GM23338 (cell line): ENCODE measurements at regions not wholly inside any gene's neighbourhood (a gene's known extent, or its start where the extent isn't known, plus 50 kb on each side); places are given as distances from the start of the nearest gene placed in this dataset.

Source experiments
- ATAC-seq: fragments of 200-7000 bp; cut with Tn5 transposase; 3 replicates; pipeline ENCODE4 v1.9.1; 2020
- DNase-seq: peaks from one replicate; pipeline ENCODE4 v3.0.0-alpha.2; 2015; ENCODE audit warnings: low spot score
- H2AFZ ChIP-seq: fragments of 200-600 bp; sonication (generic); 2 replicates; pipeline ENCODE4 v1.8.0; 2016; ENCODE audit warnings: antibody characterized with exemption, mild to moderate bottlenecking, moderate library complexity
- H3F3A ChIP-seq: fragments of 200-600 bp; sonication (generic); replicated peaks from 2 replicates; pipeline ENCODE4 v1.8.0; 2017; ENCODE audit warnings: antibody characterized with exemption, mixed run types, low read depth
- H3K27ac ChIP-seq: fragments of 200-600 bp; sonication (generic); 2 replicates; pipeline ENCODE4 v1.6.1; 2016; ENCODE audit warnings: low read depth
- H3K27me3 ChIP-seq: fragments of 200-600 bp; sonication (generic); 2 replicates; pipeline ENCODE4 v1.8.0; 2016; ENCODE audit warnings: mild to moderate bottlenecking, mixed run types, moderate library complexity; ENCODE audit not compliant: insufficient read depth
- H3K36me3 ChIP-seq: fragments of 200-600 bp; sonication (generic); 2 replicates; pipeline ENCODE4 v1.8.0; 2016; ENCODE audit warnings: mild to moderate bottlenecking; ENCODE audit not compliant: insufficient read depth
- H3K4me1 ChIP-seq: fragments of 200-600 bp; sonication (generic); 2 replicates; pipeline ENCODE4 v1.8.0; 2016; ENCODE audit warnings: mild to moderate bottlenecking, moderate library complexity; ENCODE audit not compliant: insufficient read depth
- H3K4me2 ChIP-seq: fragments of 200-600 bp; sonication (generic); 2 replicates; pipeline ENCODE4 v1.7.1; 2017; ENCODE audit warnings: mixed run types
- H3K4me3 ChIP-seq: fragments of 200-600 bp; sonication (generic); 2 replicates; pipeline ENCODE4 v1.6.1; 2016; ENCODE audit warnings: mixed run types
- H3K79me2 ChIP-seq: fragments of 200-600 bp; sonication (generic); replicated peaks from 2 replicates; pipeline ENCODE4 v1.8.0; 2017; ENCODE audit warnings: mild to moderate bottlenecking; ENCODE audit not compliant: insufficient read depth
- H3K9me2 ChIP-seq: fragments of 200-600 bp; sonication (generic); 2 replicates; pipeline ENCODE4 v1.8.0; 2017; ENCODE audit not compliant: insufficient read depth
- H4K20me1 ChIP-seq: fragments of 200-600 bp; sonication (generic); replicated peaks from 2 replicates; pipeline ENCODE4 v1.8.0; 2017; ENCODE audit warnings: mild to moderate bottlenecking; ENCODE audit not compliant: insufficient read depth
- H3K27ac Mint-ChIP-seq: 2 replicates; pipeline ENCODE4 v1.8.0; 2020; ENCODE audit warnings: inconsistent platforms, mild to moderate bottlenecking, moderate library complexity, mixed read lengths
- H3K27me3 Mint-ChIP-seq: 3 replicates; pipeline ENCODE4 v1.8.0; 2022; ENCODE audit warnings: low read depth, mild to moderate bottlenecking, moderate library complexity, mixed read lengths, inconsistent platforms; ENCODE audit not compliant: insufficient read depth, poor library complexity
- H3K36me3 Mint-ChIP-seq: 3 replicates; pipeline ENCODE4 v1.8.0; 2021; ENCODE audit warnings: low read depth, mild to moderate bottlenecking, inconsistent platforms, moderate library complexity, mixed read lengths
- H3K4me1 Mint-ChIP-seq: 3 replicates; pipeline ENCODE4 v1.8.0; 2020; ENCODE audit warnings: mild to moderate bottlenecking, inconsistent platforms, mixed read lengths
- H3K4me3 Mint-ChIP-seq: 3 replicates; pipeline ENCODE4 v1.8.0; 2021; ENCODE audit warnings: moderate library complexity, mild to moderate bottlenecking, inconsistent platforms, mixed read lengths
- H3K9me3 Mint-ChIP-seq: 3 replicates; pipeline ENCODE4 v1.8.0; 2020; ENCODE audit warnings: moderate library complexity, mild to moderate bottlenecking, inconsistent platforms, mixed read lengths
- JUNB ChIP-seq: IDR thresholded peaks from one replicate; pipeline ENCODE4 v1.6.1; 2016; ENCODE audit warnings: antibody characterized with exemption; ENCODE audit not compliant: unreplicated experiment
- NANOG ChIP-seq: IDR thresholded peaks from 2 replicates; pipeline ENCODE4 v1.6.1; 2016; ENCODE audit warnings: antibody characterized with exemption, borderline replicate concordance
- POLR2AphosphoS5 ChIP-seq: IDR thresholded peaks from 2 replicates; pipeline ENCODE4 v1.6.1; 2016; ENCODE audit warnings: antibody characterized with exemption, low read depth
- ZNF331 ChIP-seq: fragments of 250-450 bp; sonication (Bioruptor Pico); IDR thresholded peaks from 2 replicates; pipeline ENCODE4 v1.5.0; 2020; ENCODE audit warnings: low read depth, mild to moderate bottlenecking, moderate library complexity
- TF ChIP-seq, protein P1 (sequence below): fragments of 250-450 bp; sonication (Bioruptor Pico); IDR thresholded peaks from 2 replicates; pipeline ENCODE4 v1.5.0; 2020; ENCODE audit warnings: mild to moderate bottlenecking, moderate library complexity
- TF ChIP-seq, protein P2 (sequence below), 2 experiments: fragments of 200-600 bp in 1 of 2; sonication (generic) in 1 of 2; conservative IDR thresholded peaks; 2 replicates each; pipeline versions ENCODE4 v1.5.1 to v1.6.1; 2016 to 2017; ENCODE audit warnings: antibody characterized with exemption in 2 of 2, low read depth in 2 of 2, mild to moderate bottlenecking in 2 of 2, moderate library complexity in 1 of 2
- TF ChIP-seq, protein P3 (sequence below): IDR thresholded peaks from one replicate; pipeline ENCODE4 v1.6.1; 2018; ENCODE audit warnings: antibody characterized with exemption; ENCODE audit not compliant: unreplicated experiment

DNA sequence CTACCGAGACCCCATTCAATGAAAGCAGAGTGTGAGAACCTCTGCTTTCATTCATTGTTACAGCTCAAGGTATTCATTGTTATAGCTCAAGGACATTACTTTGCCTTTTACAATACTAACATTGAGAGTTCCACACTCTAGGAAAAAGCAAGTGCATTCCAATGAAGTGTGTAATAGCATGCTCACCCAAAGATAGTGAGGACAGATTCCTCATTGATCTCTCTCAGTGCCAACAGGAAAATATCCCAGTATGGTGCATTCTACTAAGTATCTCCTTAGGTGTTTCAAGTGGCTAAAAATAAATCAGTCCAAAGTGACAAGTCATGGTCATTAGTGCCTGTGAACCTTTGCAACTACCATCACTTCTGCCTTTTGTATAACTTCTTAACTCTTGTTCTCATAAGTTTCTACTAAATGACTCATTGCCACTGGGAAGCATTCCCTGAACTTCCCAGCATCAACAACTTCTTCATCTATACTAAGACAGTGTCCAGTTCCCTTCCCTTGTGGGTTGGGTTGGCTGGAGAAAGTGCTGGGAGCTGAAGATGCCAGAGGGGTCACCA lies 140.7 kb upstream of the STXBP5 start:
- Mint-ChIP-seq H3K9me3 (peaks cover 10% of the 10 kb centered on the region), H3K4me1 (no peaks in the 10 kb centered on the region), H3K36me3 (peaks cover 2% of the 10 kb centered on the region; the same call in 1 of the 3 replicates), H3K27ac (no peak overlapping the region), H3K4me3 (no peak overlapping the region), H3K27me3 (peaks cover 2% of the 10 kb centered on the region)
- H3K79me2 ChIP-seq, result no peaks in the 10 kb centered on the region
- H3K4me2 ChIP-seq, result no peak overlapping the region
- H3K36me3 ChIP-seq, result no peaks in the 10 kb centered on the region; the same call in 1 of the 2 replicates
- no peaks in the 10 kb centered on the region for H3K4me1 ChIP-seq
- TF ChIP-seq, protein P1, sequence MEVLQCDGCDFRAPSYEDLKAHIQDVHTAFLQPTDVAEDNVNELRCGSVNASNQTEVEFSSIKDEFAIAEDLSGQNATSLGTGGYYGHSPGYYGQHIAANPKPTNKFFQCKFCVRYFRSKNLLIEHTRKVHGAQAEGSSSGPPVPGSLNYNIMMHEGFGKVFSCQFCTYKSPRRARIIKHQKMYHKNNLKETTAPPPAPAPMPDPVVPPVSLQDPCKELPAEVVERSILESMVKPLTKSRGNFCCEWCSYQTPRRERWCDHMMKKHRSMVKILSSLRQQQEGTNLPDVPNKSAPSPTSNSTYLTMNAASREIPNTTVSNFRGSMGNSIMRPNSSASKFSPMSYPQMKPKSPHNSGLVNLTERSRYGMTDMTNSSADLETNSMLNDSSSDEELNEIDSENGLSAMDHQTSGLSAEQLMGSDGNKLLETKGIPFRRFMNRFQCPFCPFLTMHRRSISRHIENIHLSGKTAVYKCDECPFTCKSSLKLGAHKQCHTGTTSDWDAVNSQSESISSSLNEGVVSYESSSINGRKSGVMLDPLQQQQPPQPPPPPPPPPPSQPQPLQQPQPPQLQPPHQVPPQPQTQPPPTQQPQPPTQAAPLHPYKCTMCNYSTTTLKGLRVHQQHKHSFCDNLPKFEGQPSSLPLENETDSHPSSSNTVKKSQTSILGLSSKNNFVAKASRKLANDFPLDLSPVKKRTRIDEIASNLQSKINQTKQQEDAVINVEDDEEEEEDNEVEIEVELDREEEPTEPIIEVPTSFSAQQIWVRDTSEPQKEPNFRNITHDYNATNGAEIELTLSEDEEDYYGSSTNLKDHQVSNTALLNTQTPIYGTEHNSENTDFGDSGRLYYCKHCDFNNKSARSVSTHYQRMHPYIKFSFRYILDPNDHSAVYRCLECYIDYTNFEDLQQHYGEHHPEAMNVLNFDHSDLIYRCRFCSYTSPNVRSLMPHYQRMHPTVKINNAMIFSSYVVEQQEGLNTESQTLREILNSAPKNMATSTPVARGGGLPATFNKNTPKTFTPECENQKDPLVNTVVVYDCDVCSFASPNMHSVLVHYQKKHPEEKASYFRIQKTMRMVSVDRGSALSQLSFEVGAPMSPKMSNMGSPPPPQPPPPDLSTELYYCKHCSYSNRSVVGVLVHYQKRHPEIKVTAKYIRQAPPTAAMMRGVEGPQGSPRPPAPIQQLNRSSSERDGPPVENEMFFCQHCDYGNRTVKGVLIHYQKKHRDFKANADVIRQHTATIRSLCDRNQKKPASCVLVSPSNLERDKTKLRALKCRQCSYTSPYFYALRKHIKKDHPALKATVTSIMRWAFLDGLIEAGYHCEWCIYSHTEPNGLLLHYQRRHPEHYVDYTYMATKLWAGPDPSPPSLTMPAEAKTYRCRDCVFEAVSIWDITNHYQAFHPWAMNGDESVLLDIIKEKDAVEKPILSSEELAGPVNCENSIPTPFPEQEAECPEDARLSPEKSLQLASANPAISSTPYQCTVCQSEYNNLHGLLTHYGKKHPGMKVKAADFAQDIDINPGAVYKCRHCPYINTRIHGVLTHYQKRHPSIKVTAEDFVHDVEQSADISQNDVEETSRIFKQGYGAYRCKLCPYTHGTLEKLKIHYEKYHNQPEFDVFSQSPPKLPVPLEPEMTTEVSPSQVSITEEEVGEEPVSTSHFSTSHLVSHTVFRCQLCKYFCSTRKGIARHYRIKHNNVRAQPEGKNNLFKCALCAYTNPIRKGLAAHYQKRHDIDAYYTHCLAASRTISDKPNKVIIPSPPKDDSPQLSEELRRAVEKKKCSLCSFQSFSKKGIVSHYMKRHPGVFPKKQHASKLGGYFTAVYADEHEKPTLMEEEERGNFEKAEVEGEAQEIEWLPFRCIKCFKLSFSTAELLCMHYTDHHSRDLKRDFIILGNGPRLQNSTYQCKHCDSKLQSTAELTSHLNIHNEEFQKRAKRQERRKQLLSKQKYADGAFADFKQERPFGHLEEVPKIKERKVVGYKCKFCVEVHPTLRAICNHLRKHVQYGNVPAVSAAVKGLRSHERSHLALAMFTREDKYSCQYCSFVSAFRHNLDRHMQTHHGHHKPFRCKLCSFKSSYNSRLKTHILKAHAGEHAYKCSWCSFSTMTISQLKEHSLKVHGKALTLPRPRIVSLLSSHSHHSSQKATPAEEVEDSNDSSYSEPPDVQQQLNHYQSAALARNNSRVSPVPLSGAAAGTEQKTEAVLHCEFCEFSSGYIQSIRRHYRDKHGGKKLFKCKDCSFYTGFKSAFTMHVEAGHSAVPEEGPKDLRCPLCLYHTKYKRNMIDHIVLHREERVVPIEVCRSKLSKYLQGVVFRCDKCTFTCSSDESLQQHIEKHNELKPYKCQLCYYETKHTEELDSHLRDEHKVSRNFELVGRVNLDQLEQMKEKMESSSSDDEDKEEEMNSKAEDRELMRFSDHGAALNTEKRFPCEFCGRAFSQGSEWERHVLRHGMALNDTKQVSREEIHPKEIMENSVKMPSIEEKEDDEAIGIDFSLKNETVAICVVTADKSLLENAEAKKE (CRISPR knock-in tag), result no peak
- TF ChIP-seq, protein P2, sequence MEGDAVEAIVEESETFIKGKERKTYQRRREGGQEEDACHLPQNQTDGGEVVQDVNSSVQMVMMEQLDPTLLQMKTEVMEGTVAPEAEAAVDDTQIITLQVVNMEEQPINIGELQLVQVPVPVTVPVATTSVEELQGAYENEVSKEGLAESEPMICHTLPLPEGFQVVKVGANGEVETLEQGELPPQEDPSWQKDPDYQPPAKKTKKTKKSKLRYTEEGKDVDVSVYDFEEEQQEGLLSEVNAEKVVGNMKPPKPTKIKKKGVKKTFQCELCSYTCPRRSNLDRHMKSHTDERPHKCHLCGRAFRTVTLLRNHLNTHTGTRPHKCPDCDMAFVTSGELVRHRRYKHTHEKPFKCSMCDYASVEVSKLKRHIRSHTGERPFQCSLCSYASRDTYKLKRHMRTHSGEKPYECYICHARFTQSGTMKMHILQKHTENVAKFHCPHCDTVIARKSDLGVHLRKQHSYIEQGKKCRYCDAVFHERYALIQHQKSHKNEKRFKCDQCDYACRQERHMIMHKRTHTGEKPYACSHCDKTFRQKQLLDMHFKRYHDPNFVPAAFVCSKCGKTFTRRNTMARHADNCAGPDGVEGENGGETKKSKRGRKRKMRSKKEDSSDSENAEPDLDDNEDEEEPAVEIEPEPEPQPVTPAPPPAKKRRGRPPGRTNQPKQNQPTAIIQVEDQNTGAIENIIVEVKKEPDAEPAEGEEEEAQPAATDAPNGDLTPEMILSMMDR (conservative IDR thresholded peaks at IDR 0.05; ENCODE audit: low read depth in 2 of 2), result no peak
- TF ChIP-seq POLR2AphosphoS5 (no peak), JUNB (no peak), ZNF331 (CRISPR knock-in tag) (no peak), NANOG (no peak)
- TF ChIP-seq, protein P3, sequence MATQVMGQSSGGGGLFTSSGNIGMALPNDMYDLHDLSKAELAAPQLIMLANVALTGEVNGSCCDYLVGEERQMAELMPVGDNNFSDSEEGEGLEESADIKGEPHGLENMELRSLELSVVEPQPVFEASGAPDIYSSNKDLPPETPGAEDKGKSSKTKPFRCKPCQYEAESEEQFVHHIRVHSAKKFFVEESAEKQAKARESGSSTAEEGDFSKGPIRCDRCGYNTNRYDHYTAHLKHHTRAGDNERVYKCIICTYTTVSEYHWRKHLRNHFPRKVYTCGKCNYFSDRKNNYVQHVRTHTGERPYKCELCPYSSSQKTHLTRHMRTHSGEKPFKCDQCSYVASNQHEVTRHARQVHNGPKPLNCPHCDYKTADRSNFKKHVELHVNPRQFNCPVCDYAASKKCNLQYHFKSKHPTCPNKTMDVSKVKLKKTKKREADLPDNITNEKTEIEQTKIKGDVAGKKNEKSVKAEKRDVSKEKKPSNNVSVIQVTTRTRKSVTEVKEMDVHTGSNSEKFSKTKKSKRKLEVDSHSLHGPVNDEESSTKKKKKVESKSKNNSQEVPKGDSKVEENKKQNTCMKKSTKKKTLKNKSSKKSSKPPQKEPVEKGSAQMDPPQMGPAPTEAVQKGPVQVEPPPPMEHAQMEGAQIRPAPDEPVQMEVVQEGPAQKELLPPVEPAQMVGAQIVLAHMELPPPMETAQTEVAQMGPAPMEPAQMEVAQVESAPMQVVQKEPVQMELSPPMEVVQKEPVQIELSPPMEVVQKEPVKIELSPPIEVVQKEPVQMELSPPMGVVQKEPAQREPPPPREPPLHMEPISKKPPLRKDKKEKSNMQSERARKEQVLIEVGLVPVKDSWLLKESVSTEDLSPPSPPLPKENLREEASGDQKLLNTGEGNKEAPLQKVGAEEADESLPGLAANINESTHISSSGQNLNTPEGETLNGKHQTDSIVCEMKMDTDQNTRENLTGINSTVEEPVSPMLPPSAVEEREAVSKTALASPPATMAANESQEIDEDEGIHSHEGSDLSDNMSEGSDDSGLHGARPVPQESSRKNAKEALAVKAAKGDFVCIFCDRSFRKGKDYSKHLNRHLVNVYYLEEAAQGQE, result no peak
- ATAC-seq (no peak), DNase-seq (no peak)
- H2AFZ ChIP-seq, result no peak overlapping the region
- no peaks in the 10 kb centered on the region for H3K9me2 ChIP-seq
- no peaks in the 10 kb centered on the region for H3K27me3 ChIP-seq
- no peak overlapping the region for H3K4me3 ChIP-seq
- no peak overlapping the region for H3K27ac ChIP-seq
- no peaks in the 10 kb centered on the region for H4K20me1 ChIP-seq
- H3F3A ChIP-seq, result no peaks in the 10 kb centered on the region
